ENCODE measurements at regions not wholly inside any gene's neighbourhood (a gene's known extent, or its start where the extent isn't known, plus 50 kb on each side); places are given as distances from the start of the nearest gene placed in this dataset.

DNA sequence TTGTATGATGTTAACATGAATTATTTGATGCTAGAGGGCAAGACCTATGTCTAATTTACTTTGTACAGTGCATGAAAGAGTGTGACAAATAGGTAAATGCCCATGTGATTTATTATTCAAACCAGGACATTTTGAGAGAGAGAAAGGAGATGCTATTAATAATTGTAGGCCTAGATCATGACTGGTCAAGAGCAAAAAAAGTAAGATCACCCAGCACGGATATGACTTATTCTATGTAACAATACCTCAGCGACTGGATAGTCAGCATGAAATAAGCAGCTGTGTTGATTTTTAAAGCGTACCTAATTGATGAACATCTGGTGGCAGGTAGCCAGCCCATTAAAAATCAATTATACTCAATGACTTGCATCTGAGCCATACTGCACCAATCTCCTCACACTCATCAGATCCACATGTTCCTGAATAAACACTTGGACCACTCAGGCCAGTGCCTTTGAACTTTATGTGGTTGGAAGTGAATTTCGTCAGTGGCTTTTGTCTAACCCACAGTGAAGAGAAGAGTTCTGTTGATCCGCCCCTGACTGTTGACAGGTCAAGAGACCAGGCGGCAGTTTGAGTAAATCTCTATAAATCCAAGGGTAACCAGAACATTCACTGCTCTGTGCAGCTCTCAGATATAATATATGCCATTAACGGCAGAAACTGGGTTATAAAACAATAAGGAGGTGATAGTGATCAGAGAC is 435.3 kb downstream of the MDFIC start:
- Mint-ChIP-seq H3K4me3 (ENCODE audit: low read depth) (no peak overlapping the region), H3K9me3 (no peaks in the 10 kb centered on the region), H3K4me1 (ENCODE audit: low read depth) (no peaks in the 10 kb centered on the region), H3K36me3 (ENCODE audit: low read depth) (no peaks in the 10 kb centered on the region), H3K27ac (no peak overlapping the region), H3K27me3 (ENCODE audit: low read depth) (no peaks in the 10 kb centered on the region)
- DNase-seq (ENCODE audit: low spot score): no peak
- intact Hi-C loops (cut with micrococcal nuclease): no loop called here

DNA sequence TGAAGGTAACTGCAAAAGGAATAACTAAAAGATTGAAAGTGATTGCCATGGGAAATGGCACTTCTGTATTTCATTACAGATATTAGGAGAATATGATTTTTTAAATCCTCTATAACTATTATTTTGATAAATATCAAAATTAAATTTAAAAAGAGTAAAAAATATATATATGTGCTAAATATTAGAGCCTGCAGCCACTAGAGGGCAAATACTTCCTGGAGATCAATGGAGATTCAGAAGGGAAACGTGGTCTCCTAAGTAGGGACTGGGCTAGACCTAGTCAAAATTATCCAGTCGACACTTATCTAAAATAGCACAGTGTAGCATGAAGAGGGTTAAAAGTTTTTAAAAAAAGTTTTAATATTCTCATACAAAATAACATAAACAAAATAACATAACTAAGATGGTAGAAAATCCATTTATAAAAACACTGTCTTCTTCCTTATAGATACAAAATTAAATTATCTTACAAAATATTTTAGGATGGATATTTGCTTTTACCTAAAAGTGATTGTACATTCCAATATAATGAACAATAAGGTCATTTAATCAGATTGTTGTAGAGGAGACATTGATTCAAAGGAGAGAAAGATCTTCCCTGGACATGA is 434.3 kb downstream of the MDFIC start:
- Mint-ChIP-seq H3K36me3 (ENCODE audit: low read depth) (no peaks in the 10 kb centered on the region), H3K4me1 (ENCODE audit: low read depth) (no peaks in the 10 kb centered on the region), H3K27me3 (ENCODE audit: low read depth) (no peaks in the 10 kb centered on the region), H3K27ac (no peak overlapping the region), H3K9me3 (no peaks in the 10 kb centered on the region), H3K4me3 (ENCODE audit: low read depth) (no peak overlapping the region)
- intact Hi-C loops (cut with micrococcal nuclease): no loop called here
- no peak for DNase-seq (ENCODE audit: low spot score)

DNA sequence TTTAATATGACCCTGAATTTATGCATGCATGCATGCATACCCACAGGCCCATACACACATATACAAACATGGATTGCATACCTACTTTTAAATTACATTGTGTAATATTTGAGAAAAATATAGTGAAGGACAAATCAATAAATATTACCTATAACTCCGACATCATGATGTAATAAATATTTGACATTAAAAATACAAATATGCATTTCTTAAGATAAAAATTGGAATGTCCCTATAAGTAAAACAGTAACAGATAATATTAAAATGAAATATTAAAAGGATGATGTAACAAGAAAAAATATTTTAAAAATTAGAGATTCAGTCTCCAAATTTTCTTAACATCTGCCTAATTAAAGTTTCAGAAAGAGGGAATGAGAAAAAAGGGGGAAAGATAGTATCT is 433.0 kb downstream of the MDFIC start:
- intact Hi-C loops (cut with micrococcal nuclease): no loop called here
- Mint-ChIP-seq H3K36me3 (ENCODE audit: low read depth) (no peaks in the 10 kb centered on the region), H3K4me3 (ENCODE audit: low read depth) (no peak overlapping the region), H3K27me3 (ENCODE audit: low read depth) (no peaks in the 10 kb centered on the region), H3K27ac (no peak overlapping the region), H3K4me1 (ENCODE audit: low read depth) (no peaks in the 10 kb centered on the region), H3K9me3 (no peaks in the 10 kb centered on the region)
- DNase-seq (ENCODE audit: low spot score): no peak

DNA sequence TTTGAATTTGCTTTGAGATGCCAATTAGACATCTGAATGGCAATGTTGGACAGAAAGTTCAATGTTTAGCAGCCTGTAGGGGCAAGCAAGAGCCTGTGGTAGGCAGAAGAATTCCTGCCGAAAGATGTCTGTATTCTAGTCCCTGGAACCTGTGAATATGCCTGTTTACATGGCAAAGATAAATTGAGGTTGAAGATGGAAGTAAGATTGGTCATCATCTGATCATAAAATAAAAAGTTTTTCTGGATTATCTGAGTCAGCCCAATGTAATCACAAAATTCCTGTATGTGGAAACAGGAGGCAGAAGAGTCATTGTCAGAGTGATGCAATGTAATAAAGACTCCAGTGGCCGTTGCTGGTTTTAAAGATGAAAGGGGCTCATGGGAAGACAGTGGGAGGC is 430.5 kb downstream of the MDFIC start:
- Mint-ChIP-seq H3K27ac (no peak overlapping the region), H3K36me3 (ENCODE audit: low read depth) (no peaks in the 10 kb centered on the region), H3K9me3 (no peaks in the 10 kb centered on the region), H3K27me3 (ENCODE audit: low read depth) (peaks cover 2% of the 10 kb centered on the region), H3K4me3 (ENCODE audit: low read depth) (no peak overlapping the region), H3K4me1 (ENCODE audit: low read depth) (no peaks in the 10 kb centered on the region)
- intact Hi-C loops (cut with micrococcal nuclease): no loop called here
- DNase-seq (ENCODE audit: low spot score): no peak

DNA sequence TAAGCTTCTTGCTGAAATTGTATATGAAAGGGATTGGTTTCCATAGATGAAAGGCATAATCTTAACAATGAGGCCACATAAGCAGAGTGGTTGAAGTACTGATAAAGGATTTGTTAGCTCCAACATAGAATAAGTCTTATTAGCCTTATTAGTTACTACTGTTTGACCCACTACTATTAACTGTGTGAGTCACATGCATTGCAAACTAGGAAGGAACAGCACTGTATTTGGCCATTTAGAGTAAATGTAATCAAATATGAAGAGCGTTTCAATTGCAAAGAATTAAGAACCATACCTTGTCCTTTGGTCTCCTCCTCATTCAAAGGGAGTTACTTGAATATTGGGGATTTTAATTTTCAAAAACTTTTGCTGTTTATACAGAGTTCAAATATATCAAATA is 428.9 kb downstream of the MDFIC start:
- intact Hi-C loops (cut with micrococcal nuclease): no loop called here

DNA sequence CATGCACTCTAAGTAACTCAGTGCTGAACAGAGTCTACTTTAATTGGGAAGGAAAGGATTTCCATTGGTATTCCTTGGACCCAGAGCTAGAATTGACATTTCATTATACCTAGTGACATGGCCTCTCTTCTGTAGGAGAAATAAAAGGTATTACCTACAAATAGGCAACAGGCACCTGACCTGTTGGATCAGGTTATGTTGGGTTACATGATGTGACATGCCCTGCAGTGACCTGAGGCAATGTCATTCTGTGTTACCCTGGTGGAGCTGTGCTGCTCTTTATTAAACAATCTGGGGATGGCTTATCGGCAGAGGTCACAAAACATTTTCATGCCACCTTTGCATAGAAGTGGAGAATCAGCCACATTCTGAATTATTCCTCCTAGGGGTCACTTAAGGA is 427.7 kb downstream of the MDFIC start:
- Mint-ChIP-seq H3K4me3 (ENCODE audit: low read depth) (no peak overlapping the region), H3K4me1 (ENCODE audit: low read depth) (no peaks in the 10 kb centered on the region), H3K27ac (no peak overlapping the region), H3K9me3 (no peaks in the 10 kb centered on the region), H3K36me3 (ENCODE audit: low read depth) (no peaks in the 10 kb centered on the region), H3K27me3 (ENCODE audit: low read depth) (peaks cover 2% of the 10 kb centered on the region)
- intact Hi-C loops (cut with micrococcal nuclease): no loop called here
- no peak for DNase-seq (ENCODE audit: low spot score)

More for the DNA sequence above, 428.9 kb downstream of the MDFIC start:
- Mint-ChIP-seq H3K4me3 (ENCODE audit: low read depth) (no peak overlapping the region), H3K27me3 (ENCODE audit: low read depth) (peaks cover 2% of the 10 kb centered on the region), H3K27ac (no peak overlapping the region), H3K9me3 (no peaks in the 10 kb centered on the region), H3K36me3 (ENCODE audit: low read depth) (no peaks in the 10 kb centered on the region), H3K4me1 (ENCODE audit: low read depth) (no peaks in the 10 kb centered on the region)
- DNase-seq (ENCODE audit: low spot score): no peak

DNA sequence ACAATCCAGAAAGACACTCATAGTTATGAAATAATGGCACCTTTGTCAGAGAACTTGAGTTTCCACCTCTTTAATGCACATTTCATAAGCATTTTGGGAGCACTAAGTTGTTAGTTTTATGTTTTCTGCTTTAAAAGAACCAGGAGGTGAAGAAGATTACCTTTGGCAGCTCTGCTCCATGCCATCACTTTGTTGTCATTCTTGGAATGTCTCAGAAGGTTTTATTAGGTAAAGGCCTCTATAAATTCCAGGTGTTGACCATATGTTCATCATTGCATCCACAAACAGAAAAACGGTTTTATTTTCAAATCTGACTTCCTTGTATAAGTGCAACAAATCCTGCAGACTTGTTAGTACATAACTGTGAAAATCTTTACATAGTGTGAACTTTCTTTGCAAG is 424.8 kb downstream of the MDFIC start:
- Mint-ChIP-seq H3K9me3 (no peaks in the 10 kb centered on the region), H3K4me3 (ENCODE audit: low read depth) (no peak overlapping the region), H3K27me3 (ENCODE audit: low read depth) (peaks cover 3% of the 10 kb centered on the region), H3K36me3 (ENCODE audit: low read depth) (no peaks in the 10 kb centered on the region), H3K27ac (no peak overlapping the region), H3K4me1 (ENCODE audit: low read depth) (no peaks in the 10 kb centered on the region)
- no peak for DNase-seq (ENCODE audit: low spot score)
- intact Hi-C loops (cut with micrococcal nuclease): no loop called here

DNA sequence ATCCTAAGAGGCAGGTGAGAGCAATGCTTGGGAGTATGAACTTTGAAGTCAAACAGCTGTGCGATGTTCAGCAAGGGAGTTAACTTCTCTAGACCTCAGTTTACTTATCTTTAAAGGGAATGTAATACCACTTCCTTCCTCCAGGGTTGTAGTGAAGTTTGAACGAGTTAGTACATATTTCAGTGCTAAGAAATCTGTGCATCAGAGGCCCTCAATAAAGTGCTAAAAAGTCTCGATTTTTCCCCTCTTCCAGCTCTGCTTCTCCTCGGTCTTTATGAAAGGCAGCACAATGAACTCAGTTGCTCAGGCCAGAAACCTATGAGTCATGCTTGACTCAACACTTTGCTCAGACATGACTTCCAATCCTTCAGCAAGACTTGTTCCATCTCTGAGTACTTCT is 418.9 kb downstream of the MDFIC start:
- intact Hi-C loops (cut with micrococcal nuclease): no loop called here
- Mint-ChIP-seq H3K27ac (no peak overlapping the region), H3K4me3 (ENCODE audit: low read depth) (no peak overlapping the region), H3K9me3 (no peaks in the 10 kb centered on the region), H3K4me1 (ENCODE audit: low read depth) (no peaks in the 10 kb centered on the region), H3K27me3 (ENCODE audit: low read depth) (peaks cover 3% of the 10 kb centered on the region), H3K36me3 (ENCODE audit: low read depth) (no peaks in the 10 kb centered on the region)
- no peak for DNase-seq (ENCODE audit: low spot score)

DNA sequence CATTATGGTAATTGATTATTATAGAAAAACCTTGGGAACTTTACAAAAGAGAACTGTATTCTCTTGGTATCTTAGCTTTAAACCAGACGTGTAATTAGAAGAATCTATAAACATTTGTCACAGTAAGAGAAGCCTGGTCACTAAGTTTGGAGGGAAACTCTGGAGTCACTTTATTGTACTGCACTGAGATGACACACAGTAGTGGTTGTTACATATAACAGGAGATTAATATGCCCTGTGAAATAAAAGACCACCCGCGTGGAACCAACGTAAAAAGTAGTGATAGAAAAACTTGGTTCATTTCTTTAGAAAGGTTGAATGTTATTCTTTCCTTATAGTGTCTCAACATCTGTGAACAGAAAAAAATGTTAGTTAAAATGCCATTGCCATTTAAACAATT is 416.1 kb downstream of the MDFIC start:
- no peaks in the 10 kb centered on the region for H3K9me3 Mint-ChIP-seq
- H3K27me3 Mint-ChIP-seq (ENCODE audit: low read depth): peaks cover 3% of the 10 kb centered on the region
- H3K4me1 Mint-ChIP-seq (ENCODE audit: low read depth): no peaks in the 10 kb centered on the region
- H3K36me3 Mint-ChIP-seq (ENCODE audit: low read depth): no peaks in the 10 kb centered on the region
- intact Hi-C loops (cut with micrococcal nuclease): no loop called here
- no peak overlapping the region for H3K27ac Mint-ChIP-seq
- H3K4me3 Mint-ChIP-seq (ENCODE audit: low read depth): no peak overlapping the region
- DNase-seq (ENCODE audit: low spot score): no peak

DNA sequence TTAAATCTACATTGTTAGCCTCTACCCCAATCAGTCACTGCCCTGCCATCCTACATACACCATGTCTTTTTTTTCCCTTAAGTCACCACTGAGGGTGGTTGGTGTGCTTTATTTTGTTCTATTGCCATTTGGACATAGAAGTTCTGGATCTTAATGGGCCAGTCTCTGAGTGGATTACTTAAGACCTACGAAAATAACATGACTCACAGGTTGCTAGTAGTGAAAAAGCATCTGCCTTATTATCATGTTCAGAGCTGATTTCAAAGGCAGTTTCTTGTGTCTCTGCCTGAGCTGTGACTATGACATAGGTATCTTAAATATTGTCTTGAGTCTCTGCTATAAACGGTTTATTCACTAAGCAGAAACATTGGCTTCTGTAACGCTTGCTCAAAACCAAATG is 410.8 kb downstream of the MDFIC start:
- H3K4me1 Mint-ChIP-seq (ENCODE audit: low read depth): no peaks in the 10 kb centered on the region
- no peak overlapping the region for H3K27ac Mint-ChIP-seq
- no peak for DNase-seq (ENCODE audit: low spot score)
- no peak overlapping the region for H3K4me3 Mint-ChIP-seq (ENCODE audit: low read depth)
- peaks cover 2% of the 10 kb centered on the region for H3K27me3 Mint-ChIP-seq (ENCODE audit: low read depth)
- no peaks in the 10 kb centered on the region for H3K9me3 Mint-ChIP-seq
- H3K36me3 Mint-ChIP-seq (ENCODE audit: low read depth): no peaks in the 10 kb centered on the region
- intact Hi-C loops (cut with micrococcal nuclease): no loop called here

DNA sequence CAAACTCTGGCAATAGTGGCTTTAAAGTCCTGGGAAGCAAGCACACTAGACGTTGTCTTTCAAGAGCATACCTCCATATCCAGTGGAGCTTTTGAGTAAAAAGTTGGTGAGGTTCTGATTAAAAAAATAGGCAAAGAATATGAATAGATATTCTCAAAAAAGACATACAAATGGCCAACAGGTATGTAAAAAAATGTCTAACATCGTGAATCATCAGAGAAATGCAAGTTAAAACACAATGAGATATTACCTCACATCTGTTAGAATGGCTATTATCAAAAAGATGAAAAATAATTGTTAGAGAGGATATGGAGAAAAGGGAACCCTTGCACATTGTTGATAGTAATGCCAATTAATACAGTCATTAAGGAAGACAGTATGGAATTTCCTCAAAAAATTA is 407.1 kb downstream of the MDFIC start:
- Mint-ChIP-seq H3K27ac (no peak overlapping the region), H3K27me3 (ENCODE audit: low read depth) (no peaks in the 10 kb centered on the region), H3K4me3 (ENCODE audit: low read depth) (no peak overlapping the region), H3K4me1 (ENCODE audit: low read depth) (no peaks in the 10 kb centered on the region), H3K9me3 (no peaks in the 10 kb centered on the region), H3K36me3 (ENCODE audit: low read depth) (no peaks in the 10 kb centered on the region)
- no peak for DNase-seq (ENCODE audit: low spot score)
- intact Hi-C loops (cut with micrococcal nuclease): no loop called here

DNA sequence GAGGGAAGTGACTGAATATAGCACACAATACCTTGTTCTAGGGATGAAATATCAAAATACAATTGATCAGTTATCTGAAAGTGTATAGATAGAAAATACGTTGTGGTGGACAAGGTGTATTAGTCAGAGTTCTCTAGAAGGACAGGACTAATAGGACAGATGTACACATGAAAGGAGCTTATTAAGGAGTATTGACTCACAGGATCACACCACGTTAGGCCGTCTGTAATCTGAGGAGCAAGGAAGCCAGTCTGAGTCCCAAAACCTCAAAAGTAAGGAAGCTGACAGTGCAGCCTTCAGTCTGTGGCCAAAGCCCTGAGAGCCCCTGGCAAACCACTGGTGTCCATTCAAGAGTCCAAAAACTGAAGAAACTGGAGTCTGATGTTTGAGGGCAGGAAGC is 406.1 kb downstream of the MDFIC start:
- H3K9me3 Mint-ChIP-seq: no peaks in the 10 kb centered on the region
- intact Hi-C loops (cut with micrococcal nuclease): no loop called here
- no peaks in the 10 kb centered on the region for H3K27me3 Mint-ChIP-seq (ENCODE audit: low read depth)
- no peak for DNase-seq (ENCODE audit: low spot score)
- H3K27ac Mint-ChIP-seq: no peak overlapping the region
- H3K4me1 Mint-ChIP-seq (ENCODE audit: low read depth): no peaks in the 10 kb centered on the region
- no peak overlapping the region for H3K4me3 Mint-ChIP-seq (ENCODE audit: low read depth)
- H3K36me3 Mint-ChIP-seq (ENCODE audit: low read depth): no peaks in the 10 kb centered on the region

DNA sequence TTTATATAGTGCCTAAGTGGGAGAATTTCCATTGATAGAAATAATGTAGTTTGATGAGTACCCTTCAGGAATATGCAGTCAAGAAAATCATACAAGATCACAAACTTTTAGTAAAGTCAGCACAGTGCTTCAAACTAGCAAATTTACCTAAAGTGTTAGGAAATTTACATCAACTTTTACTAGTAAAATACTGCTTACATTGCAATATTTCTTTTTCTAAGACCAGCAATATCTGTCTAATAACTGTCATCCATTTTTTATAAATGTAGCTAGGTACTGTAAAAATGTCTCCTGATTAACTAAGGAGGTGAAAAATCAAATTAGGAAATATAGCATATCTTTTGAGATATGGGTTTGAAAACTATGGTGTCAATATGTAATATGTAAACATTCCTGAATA is 405.4 kb downstream of the MDFIC start:
- no peak for DNase-seq (ENCODE audit: low spot score)
- Mint-ChIP-seq H3K27ac (no peak overlapping the region), H3K4me3 (ENCODE audit: low read depth) (no peak overlapping the region), H3K9me3 (no peaks in the 10 kb centered on the region), H3K4me1 (ENCODE audit: low read depth) (no peaks in the 10 kb centered on the region), H3K36me3 (ENCODE audit: low read depth) (no peaks in the 10 kb centered on the region), H3K27me3 (ENCODE audit: low read depth) (no peaks in the 10 kb centered on the region)
- intact Hi-C loops (cut with micrococcal nuclease): no loop called here

DNA sequence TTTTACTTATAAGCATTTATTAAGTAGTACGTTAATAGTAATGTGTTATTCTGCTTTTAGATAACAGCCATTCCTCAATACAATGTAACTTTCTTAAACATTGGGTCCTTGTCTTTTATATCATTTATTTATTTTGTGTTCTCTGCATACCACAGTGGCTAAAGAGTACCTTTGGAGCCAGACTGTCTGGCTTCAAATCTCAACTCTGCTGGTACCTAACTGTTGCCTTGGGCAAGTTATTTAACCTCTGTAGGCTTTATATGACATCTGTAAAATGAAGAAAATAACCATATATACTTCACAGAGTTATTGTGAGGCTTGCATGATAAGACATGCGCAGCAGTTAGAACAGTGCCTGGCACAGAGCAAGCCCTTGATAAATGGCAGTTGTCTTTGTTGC is 397.6 kb downstream of the MDFIC start:
- no peak for DNase-seq (ENCODE audit: low spot score)
- no peaks in the 10 kb centered on the region for H3K9me3 Mint-ChIP-seq
- no peak overlapping the region for H3K27ac Mint-ChIP-seq
- H3K4me1 Mint-ChIP-seq (ENCODE audit: low read depth): no peaks in the 10 kb centered on the region
- H3K27me3 Mint-ChIP-seq (ENCODE audit: low read depth): peaks cover 2% of the 10 kb centered on the region
- H3K36me3 Mint-ChIP-seq (ENCODE audit: low read depth): no peaks in the 10 kb centered on the region
- H3K4me3 Mint-ChIP-seq (ENCODE audit: low read depth): no peak overlapping the region
- intact Hi-C loops (cut with micrococcal nuclease): no loop called here

Measured in activated T-helper 2 cell treated with anti-CD3 and anti-CD28 coated beads, Interferon-gamma antibody, Interleukin-2, Interleukin-4, amounts not matched to agents 10 μg/mL and 5 μg/mL and 100 μg/mL, durations not matched to agents 14 hours and 24 hours and 36 hours (primary cell).